M059J (cell line): ENCODE measurements at regions not wholly inside any gene's neighbourhood (a gene's known extent, or its start where the extent isn't known, plus 50 kb on each side); places are given as distances from the start of the nearest gene placed in this dataset.

ENCODE experiments used
- DNase-seq: peaks from one replicate; pipeline ENCODE4 v3.0.0-alpha.2; 2012; ENCODE audit warnings: low read depth

- DNase-seq, result no peak
Observed at GRCh38 chrX:26376037-26376708, 160.2 kb downstream of the MAGEB5 start.

GRCh38 chrX:26375346-26375745 is 159.4 kb downstream of the MAGEB5 start:
- DNase-seq, result no peak

GRCh38 chrX:26373829-26374228 is 157.9 kb downstream of the MAGEB5 start:
- DNase-seq, result no peak

GRCh38 chrX:26352891-26353430 is 137.0 kb downstream of the MAGEB5 start:
- no peak for DNase-seq

GRCh38 chrX:26347171-26347570 is 131.2 kb downstream of the MAGEB5 start:
- DNase-seq, result no peak

GRCh38 chrX:26334232-26334631 is 118.3 kb downstream of the MAGEB5 start:
- DNase-seq, result no peak

GRCh38 chrX:26328608-26329319 is 112.8 kb downstream of the MAGEB5 start:
- DNase-seq, result no peak

GRCh38 chrX:26309262-26309661 is 93.3 kb downstream of the MAGEB5 start:
- DNase-seq, result no peak

GRCh38 chrX:26295425-26295824 is 79.5 kb downstream of the MAGEB5 start:
- DNase-seq, result no peak

- DNase-seq, result no peak
Observed at GRCh38 chrX:26286836-26287235, 70.9 kb downstream of the MAGEB5 start.
